ENCODE measurements at regions not wholly inside any gene's neighbourhood (a gene's known extent, or its start where the extent isn't known, plus 50 kb on each side); places are given as distances from the start of the nearest gene placed in this dataset.
"Not testable (repeated sequence)": the region's sequence is repeated elsewhere in the genome, so short reads cannot be mapped to it uniquely, and the experiment has no call there.

DNA sequence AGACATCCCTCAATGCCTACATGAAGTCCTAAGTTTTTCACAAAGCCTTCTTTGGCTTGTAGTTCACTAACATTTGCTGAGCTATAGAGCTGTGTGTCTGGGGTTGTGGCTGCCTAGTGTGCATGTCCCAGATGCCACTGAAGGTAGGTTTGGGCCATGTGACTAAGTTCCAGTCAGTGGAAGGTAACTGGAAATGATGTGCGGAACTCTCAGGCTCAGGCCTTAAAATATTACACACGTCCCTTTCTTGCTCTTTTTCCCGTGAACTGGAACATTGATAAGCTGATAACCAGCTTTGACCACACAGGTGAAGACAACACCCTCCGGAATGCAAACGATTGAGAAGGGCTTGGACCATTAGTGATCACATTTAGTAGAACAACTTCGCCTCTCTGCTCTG, 358.1 kb downstream of the GATA3 start:
- in situ Hi-C loops (cut with HindIII; ENCODE audit: low sequenced_read_pairs): no loop called here

DNA sequence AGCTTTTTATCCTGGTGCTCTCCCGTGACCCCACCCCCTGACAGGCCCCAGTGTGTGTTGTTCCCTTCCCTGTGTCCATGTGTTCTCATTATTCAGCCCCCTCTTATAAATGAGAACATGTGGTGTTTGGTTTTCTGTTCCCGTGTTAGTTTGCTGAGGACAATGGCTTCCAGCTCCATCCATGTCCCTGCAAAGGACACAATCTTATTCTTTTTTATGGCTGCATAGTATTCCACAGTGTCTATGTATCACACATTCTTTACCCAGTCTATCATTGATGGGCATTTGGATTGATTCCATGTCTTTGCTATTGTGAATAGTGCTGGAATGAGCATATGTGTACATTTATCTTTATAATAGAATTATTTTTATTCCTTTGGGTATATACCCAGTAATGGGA, 360.5 kb downstream of the GATA3 start:
- in situ Hi-C loops (cut with HindIII; ENCODE audit: low sequenced_read_pairs): not testable (repeated sequence)

DNA sequence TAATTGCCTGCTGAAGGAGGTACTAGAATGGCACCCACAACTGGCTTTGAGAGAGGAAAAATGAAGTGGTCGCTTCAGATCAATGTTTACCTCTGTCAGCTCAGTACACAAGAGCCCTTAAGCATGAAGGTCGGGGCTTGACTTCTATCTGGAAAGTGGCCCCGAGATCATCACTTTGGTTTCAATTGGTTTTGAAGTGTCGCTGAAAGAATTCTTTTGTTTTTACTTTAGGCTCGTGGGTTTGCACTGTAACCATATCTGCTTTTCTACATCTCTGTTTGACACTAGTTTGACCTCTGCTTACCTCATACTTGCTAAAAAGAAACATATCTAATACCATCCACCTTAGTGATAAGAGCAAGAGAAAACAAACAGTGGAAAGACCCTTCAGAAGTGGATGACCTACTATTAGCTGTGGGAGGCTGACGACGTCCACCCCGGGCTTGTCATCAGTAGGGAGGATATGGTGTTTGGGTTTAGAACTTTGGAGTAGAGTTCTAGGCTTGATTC, 361.8 kb downstream of the GATA3 start:
- in situ Hi-C loops (cut with HindIII; ENCODE audit: low sequenced_read_pairs): no loop called here

DNA sequence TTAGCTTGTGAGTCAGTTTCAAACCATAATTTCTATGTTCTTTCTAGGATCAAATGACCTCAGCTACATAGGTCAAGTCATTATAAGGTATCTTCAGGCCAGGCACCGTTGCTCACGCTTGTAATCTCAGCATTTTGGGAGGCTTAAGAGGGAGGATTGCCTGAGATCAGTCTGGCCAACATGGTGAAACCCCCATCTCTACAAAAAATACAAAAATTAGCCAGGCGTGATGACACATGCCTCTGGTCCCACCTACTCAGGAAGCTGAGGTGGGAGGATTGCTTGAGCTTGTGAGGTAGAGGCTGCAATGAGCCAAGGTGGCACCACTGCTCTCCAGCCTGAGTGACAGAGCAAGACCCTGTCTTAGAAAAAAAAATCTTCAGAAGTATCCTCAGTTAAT, 362.3 kb downstream of the GATA3 start:
- in situ Hi-C loops (cut with HindIII; ENCODE audit: low sequenced_read_pairs): no loop called here

DNA sequence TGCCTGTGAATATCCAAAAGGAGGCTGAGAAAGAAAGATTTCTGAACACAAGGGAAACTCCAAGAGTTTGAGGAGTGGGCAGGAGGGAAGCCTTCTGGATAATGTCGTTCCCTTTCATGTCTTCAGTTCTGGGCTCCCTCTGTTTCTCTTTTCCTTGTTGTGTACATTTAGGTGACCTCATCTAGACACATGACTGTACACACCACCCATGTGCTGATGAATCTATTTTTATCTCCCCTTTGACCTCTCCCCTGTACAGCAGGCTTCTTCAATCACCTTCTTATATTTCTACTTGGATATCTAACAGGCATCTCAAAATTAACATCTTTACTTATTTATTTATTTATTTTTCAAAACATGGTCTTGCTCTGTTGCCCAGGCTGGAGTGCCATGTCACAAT, 363.1 kb downstream of the GATA3 start:
- in situ Hi-C loops (cut with HindIII; ENCODE audit: low sequenced_read_pairs): no loop called here

DNA sequence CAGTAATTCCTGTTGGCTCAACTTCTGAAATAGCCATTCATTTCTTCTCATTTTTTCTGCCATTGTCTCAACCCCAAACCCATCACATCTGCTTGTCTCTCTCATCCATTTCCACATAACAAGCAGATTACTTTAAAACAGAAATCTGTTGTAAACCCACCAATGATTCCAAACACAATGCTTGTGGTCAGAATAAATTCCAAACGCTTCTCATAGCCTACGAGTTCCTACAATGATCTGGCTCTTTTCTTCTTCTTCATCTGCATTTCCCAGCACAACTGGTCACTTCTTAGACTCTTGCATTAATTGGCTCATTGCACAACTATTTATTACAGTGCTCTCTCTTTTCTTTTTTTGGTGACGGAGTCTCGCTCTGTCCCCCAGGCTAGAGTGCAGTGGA, 364.1 kb downstream of the GATA3 start:
- in situ Hi-C loops (cut with HindIII; ENCODE audit: low sequenced_read_pairs): no loop called here

DNA sequence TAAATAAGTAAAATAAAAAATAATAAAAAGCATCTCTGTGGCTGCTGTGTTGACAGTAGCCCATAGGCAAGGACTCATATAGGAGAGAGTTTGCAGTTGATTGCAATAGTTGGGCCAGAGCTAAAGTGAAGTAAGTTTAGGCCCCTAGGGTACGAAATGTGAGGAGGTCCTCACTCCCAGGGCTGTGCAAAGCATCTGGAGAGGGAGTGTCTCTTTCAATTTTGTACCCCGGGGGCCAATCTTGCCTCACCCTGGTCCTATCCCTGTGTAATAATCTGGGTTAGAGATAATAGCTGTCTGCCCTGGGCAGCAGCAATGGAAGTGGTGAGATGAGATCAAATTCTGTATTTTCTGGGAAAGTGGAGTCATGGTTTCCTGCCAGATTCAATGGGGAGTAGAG, 365.7 kb downstream of the GATA3 start:
- in situ Hi-C loops (cut with HindIII; ENCODE audit: low sequenced_read_pairs): no loop called here

DNA sequence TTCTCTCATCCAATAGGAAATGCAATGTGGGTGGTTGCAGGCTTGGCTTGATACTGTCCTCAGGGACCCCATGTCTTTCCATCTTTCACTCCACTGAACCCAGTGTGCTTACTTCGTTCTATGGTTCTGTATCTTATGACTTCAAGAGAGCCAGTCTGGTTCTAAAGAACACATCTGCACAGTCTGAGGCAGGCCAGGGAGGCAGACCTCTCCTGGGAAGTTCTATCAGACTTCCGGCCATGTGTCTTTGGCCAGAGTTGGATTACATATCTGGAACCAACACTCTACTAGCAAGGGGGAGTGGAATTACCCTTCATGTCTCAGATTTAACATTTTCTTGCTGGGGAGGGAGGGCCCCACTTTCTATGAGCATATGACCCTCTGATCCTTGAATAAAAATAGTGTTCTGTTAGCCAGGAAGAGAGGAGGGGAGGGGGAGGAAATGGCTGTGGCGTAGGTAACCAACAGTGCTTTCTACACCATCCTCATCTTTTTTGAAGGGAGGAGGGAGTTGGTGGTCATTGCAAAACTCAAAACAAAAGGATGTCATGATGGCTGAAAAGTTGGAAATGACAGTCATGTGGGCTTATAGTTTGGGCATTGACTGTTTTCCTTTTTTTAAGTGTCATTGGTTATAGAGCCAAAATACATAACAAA, 370.2 kb downstream of the GATA3 start:
- in situ Hi-C loops (cut with HindIII; ENCODE audit: low sequenced_read_pairs): no loop called here

DNA sequence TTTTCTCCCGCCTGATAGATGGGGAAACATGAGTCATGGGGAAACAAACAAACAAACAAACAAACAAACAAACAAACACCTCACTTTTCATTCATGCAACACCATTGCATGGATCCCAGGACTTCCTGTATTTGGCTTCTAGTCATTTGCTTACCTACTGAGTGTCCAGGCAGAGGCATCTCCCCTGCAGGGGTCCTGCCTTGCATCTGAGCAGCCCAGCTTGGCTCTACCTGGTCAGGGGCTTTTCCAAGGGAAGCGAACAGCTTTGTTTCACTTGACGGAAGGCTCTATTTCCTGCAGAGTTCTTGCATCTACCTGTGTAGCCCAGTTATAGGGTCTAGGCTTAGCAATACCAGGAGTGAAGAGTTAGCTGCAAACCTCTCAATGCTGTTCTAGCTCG, 374.2 kb downstream of the GATA3 start:
- in situ Hi-C loops (cut with HindIII; ENCODE audit: low sequenced_read_pairs): no loop called here

DNA sequence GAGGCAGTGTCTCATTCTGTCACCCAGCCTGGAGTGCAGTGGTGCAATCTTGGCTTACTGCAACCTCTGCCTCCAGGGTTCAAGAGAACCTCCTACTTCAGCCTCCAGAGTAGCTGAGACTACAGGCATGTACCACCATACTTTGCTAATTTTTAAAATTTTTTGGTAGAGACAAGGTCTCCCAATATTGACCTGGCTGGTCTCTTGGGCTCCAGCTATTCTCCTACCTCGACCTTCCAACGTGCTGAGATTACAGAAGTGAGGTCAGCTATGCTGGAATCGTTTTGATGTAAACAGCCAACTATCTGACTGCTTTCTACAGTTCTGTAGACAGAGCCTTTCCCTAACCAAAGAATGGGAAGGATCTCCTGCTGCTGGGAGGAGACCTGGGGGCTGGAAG, 375.8 kb downstream of the GATA3 start:
- in situ Hi-C loops (cut with HindIII; ENCODE audit: low sequenced_read_pairs): no loop called here

DNA sequence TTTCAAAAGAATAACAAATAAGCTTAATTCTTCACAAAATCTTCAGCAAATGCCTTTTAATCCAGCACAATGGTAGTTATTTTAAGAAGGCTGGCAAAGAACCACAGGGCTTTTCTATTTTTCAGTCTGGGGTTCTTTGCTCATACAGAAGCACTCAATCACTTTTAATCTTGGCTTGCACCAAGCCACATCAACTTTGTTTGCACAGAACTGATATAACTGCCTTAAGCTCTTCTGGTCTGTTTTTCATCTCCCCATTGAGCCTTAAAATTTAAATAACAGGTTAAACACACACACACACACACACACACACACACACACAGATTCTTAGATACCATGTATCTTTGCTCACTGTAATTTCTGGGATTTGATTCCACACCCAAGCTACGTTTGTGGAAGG, 377.0 kb downstream of the GATA3 start:
- in situ Hi-C loops (cut with HindIII; ENCODE audit: low sequenced_read_pairs): no loop called here

DNA sequence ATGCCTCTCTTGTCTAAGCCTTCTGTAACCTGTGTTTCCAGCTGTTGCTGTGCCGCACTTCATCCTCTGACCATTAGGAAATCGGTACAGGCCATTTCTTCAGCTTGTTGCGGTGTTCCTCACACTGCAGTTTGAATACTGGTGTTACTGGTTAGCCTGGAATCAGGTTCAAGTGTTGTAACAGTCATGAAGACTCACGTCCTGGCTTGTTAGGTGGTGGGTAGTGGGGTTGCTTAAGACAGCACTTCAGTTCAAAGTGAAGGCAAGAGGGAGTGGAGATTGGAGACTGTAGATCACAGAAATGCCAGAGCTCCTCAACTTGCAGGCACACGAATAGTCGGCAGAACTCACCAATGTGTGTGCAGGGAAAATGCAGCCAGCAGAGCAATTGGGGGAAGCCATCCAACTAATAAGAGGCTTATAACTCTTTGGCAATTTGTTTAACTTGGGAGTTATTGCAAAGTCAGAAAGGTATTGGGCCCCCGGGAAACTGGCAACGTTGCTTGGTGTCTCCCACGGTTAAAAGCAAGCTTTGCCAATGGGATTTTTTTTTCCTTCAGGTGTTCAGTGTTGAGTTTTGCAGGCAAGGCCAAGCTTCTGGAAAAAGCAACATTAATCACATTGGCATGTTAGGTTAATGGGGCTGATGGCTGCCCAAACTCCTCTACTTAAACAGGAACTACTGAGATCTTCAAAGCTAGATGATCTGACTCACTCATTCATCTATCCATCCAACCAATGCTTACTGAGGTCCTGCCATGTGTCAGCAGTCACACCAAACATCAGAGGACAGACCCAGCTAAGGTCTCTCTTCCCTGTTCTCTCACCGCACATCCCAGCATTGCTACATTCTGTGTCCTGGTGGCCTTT, 380.9 kb downstream of the GATA3 start:
- in situ Hi-C loops (cut with HindIII; ENCODE audit: low sequenced_read_pairs): no loop called here

DNA sequence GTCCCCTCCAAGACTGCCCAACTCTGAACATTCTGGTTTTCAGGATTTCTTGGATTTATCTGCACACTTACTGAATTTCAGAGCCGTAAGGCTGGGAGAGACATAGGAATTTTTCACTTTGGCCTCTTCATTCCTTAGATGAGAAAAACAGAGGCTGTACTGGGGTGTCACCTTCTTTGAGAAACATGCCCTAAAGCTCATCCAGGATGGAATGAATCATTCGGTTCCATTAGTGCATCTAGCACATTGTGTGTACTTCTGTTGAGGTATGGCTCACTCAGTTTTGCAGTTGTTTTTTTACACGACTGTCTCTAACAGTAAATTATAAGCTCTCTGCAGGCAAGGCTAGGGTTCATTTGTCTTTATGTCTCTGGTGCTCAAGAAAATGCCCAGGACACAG, 383.4 kb downstream of the GATA3 start:
- in situ Hi-C loops (cut with HindIII; ENCODE audit: low sequenced_read_pairs): no loop called here

DNA sequence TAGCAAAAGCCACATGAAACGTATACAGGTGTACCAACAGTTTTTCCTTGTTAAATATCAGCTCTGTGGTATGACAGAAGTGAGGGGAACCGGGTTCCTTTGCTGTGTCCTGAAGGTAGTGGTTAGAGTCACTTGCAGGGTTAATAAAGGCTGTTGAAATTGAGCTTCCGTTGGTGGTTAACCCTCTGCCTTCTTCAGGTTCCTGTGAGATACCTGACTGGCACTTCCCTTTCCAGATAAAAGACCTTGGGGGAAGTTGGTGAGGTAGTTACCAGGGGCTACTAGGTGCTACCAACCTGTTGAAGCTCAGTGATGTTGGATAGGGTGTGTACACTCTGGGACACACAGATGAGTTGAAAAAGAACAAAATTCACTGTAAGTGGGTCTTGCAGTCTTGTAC, 384.1 kb downstream of the GATA3 start:
- in situ Hi-C loops (cut with HindIII; ENCODE audit: low sequenced_read_pairs): no loop called here

DNA sequence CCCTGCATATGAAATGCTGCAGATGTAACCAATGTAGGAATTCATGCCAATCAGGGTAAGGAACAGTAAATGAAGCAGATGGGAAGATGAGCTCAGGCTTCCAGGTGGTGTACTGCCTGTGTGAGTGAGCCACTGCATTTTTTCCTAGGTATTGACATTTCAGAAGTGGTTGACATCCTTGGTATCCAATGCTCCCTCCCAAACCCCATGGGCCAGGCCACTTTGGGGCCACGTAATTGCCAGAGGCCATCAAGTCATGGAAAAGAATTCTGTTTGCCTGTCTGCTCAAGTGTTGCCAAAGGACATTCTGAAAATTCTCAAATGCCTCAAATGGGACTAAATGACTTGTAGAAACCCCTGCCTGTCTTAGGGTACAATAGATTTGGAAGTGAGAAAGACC, 384.6 kb downstream of the GATA3 start:
- in situ Hi-C loops (cut with HindIII; ENCODE audit: low sequenced_read_pairs): no loop called here

DNA sequence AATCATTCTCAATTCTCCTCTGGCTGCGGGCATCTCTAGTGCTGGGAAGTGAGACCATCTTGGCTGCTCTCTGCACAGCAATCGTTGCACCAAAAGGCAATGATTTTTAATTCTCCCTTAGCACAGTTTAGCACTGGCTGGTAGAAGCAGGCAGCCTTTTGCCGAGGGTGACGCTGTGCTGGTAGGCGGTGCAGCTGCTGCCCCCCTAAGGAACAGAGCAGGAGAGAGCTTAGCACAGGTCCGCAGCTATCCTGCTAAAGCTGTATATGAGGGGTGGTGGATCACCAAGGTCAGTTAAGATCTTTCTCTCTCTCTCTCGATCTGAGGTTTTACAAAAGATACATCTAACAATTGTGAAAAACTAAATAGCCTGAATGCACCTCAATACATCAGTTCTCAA, 390.1 kb downstream of the GATA3 start:
- in situ Hi-C loops (cut with HindIII; ENCODE audit: low sequenced_read_pairs): loop anchor here (5.0 kb wide), 2 partner anchors 42 to 58 kb away; no protein-coding TSS in a partner anchor

DNA sequence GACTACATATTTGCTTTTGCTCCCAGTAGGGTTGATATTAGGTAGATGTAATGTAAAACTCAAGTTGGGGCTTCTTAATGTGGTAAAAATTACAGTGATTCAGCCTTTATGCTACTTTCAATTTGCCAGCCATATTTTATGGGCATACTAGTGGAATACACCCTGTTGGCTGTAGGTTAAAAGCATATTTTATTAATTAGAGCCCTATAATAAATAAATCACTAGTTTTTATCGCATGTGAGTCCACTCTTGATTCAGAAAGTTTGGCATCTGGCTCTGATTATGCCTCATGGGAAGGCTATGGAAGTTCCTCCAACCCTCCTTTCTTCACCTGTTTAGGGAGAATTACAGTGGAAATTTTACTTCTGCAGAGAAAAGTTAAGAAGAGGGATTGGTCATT, 390.9 kb downstream of the GATA3 start:
- in situ Hi-C loops (cut with HindIII; ENCODE audit: low sequenced_read_pairs): loop anchor here (5.0 kb wide), 2 partner anchors 43 to 57 kb away; no protein-coding TSS in a partner anchor

DNA sequence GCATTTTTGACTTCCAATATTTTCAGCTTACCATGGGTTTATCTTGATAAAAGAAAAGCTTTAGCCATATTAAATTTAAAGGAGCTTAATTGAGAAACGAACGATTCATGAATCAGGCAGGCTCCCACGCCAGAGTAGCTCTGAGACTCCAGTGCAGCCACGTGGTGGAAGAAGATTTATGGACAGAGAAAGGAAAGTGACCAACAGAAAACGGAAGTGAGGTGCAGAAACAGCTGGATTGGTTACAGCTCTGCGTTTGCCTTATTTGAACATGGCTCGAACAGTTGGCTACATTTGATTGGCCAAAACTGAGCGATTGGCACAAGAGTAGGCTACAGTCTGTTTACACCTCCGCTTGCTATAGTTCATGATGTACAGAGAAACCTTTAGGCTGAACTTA, 395.4 kb downstream of the GATA3 start:
- in situ Hi-C loops (cut with HindIII; ENCODE audit: low sequenced_read_pairs): loop anchor here (5.0 kb wide), 2 partner anchors 48 to 52 kb away; no protein-coding TSS in a partner anchor

DNA sequence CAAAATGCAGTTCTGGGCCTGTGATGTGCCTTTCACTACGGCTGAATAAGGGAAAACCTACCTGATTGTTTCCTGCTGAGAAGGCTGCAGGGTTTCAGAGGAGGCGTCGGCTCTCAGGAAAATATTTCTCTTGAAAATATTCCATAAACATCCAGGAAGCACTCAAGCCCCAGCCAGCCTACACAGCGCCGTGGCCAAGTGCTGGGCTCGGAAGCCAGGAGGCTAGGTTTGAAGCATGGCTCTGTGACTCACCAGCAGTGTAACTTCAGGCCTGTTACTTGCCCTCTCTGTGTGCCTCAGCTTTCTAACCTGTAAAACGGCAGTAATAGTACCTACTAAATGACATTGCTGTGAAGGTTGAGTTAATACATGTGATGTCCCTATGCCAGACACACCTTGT, 399.1 kb downstream of the GATA3 start:
- in situ Hi-C loops (cut with HindIII; ENCODE audit: low sequenced_read_pairs): no loop called here

DNA sequence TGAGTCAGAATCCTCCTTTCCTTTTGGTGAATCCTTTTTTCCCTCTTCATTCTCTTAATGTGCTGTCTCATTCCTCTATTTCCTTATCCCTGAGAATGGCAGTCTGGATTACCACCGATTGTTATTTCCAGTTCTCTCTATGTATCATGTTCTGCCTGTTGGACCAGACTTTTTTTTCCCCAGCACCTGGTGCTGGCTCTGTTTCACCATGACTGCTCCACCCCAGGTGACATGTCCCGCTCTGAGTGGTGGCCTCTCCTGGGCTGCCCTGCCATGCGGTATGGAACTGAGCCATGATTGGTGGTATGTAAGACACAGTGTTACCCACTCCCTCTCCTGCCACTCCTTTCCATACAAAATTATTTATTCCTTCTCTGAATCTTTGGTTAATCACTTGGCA, 399.9 kb downstream of the GATA3 start:
- in situ Hi-C loops (cut with HindIII; ENCODE audit: low sequenced_read_pairs): no loop called here

DNA sequence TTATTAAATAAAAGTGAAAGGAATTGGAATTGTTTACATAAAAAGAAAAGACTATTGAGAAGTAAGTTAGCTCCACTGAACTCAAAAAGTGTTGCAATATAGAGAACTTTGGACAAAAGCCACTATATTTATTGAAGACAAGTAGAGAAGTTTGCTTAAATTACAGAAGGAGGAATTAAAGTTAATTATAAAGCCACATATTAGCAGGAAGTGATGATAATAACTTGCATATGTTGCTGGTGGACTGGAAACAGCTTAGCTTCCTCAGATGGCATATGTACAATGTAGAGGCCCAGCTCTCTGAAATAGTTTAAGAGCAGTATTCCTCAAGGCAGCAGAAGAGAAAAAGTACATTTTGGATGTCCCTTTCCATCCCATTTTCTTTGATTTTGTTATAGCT, 400.7 kb downstream of the GATA3 start:
- in situ Hi-C loops (cut with HindIII; ENCODE audit: low sequenced_read_pairs): no loop called here

DNA sequence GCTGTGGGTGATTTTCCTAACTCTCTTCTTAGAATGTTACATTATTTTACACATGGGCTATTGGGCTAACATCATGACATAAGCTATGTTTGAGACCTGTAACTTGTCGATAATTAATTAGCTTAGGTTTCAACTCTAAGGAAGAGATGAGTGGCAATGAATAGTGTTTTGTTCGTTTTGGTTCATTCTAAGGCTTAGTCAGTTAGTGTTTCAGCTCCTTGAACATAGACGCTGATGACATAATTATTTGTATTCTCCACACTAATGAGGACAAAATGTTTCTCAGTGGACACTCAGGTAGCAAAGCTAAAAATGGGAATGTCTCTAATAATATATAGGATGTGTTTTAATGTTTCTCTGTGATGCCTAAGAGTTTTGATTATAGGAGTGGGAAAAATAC, 401.9 kb downstream of the GATA3 start:
- in situ Hi-C loops (cut with HindIII; ENCODE audit: low sequenced_read_pairs): no loop called here
